Cardiac fibroblast (primary cell): ENCODE measurements at regions not wholly inside any gene's neighbourhood (a gene's known extent, or its start where the extent isn't known, plus 50 kb on each side); places are given as distances from the start of the nearest gene placed in this dataset.
"Not testable (repeated sequence)": the region's sequence is repeated elsewhere in the genome, so short reads cannot be mapped to it uniquely, and the experiment has no call there.

ENCODE experiments used
- DNase-seq, 2 donors: peaks; one replicate each; pipeline versions ENCODE4 v3.0.0 to v3.0.0-alpha.2; 2010; ENCODE audit warnings: low read depth in 2 of 2
- H3K4me3 ChIP-seq, 2 donors: replicated peaks in 1 of 2; 1 replicate in 1 of 2; 2 replicates in 1 of 2; pipeline ENCODE4 v1.5.1; 2011; ENCODE audit warnings: low read depth in 2 of 2, low read length in 2 of 2, mild to moderate bottlenecking in 2 of 2, moderate library complexity in 1 of 2
- TF ChIP-seq, protein P1 (sequence below): IDR thresholded peaks from one replicate; pipeline ENCODE4 v1.5.1; 2011; ENCODE audit warnings: low read depth, mild to moderate bottlenecking, low read length, inconsistent platforms

GRCh38 chr1:188017921-188018320 lies 1189.2 kb downstream of the PLA2G4A start:
- no peak for DNase-seq
- no peak overlapping the region for H3K4me3 ChIP-seq

GRCh38 chr1:188022661-188023060 lies 1193.9 kb downstream of the PLA2G4A start:
- H3K4me3 ChIP-seq: no peak overlapping the region
- TF ChIP-seq, protein P1, sequence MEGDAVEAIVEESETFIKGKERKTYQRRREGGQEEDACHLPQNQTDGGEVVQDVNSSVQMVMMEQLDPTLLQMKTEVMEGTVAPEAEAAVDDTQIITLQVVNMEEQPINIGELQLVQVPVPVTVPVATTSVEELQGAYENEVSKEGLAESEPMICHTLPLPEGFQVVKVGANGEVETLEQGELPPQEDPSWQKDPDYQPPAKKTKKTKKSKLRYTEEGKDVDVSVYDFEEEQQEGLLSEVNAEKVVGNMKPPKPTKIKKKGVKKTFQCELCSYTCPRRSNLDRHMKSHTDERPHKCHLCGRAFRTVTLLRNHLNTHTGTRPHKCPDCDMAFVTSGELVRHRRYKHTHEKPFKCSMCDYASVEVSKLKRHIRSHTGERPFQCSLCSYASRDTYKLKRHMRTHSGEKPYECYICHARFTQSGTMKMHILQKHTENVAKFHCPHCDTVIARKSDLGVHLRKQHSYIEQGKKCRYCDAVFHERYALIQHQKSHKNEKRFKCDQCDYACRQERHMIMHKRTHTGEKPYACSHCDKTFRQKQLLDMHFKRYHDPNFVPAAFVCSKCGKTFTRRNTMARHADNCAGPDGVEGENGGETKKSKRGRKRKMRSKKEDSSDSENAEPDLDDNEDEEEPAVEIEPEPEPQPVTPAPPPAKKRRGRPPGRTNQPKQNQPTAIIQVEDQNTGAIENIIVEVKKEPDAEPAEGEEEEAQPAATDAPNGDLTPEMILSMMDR: no peak
- DNase-seq: no peak

More at GRCh38 chr1:188017921-188018320, 1189.2 kb downstream of the PLA2G4A start:
- TF ChIP-seq, protein P1: no peak

GRCh38 chr1:188023206-188023605 lies 1194.5 kb downstream of the PLA2G4A start:
- DNase-seq: no peak
- H3K4me3 ChIP-seq: no peak overlapping the region
- TF ChIP-seq, protein P1: no peak

DNA sequence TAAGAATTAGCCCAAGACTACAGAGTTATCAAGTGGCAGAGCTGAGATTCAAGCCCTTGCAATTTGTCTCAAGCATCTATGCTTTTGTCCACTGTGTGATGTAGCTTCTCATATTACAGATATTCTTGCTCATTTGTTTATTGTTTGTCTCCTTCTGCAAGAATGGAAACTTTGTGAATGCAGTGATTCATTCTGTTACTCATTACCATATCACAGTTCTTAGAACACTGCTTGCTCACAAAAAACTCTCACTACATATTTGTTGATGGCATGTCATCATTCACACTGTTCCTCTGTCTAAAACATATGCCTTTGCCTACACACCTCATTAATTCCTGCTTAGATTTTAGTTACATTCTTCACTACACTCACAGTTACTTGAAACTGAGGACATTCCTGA lies 1198.9 kb downstream of the PLA2G4A start:
- peak; percentile 78 to 86 for DNase-seq
- TF ChIP-seq, protein P1: no peak

DNA sequence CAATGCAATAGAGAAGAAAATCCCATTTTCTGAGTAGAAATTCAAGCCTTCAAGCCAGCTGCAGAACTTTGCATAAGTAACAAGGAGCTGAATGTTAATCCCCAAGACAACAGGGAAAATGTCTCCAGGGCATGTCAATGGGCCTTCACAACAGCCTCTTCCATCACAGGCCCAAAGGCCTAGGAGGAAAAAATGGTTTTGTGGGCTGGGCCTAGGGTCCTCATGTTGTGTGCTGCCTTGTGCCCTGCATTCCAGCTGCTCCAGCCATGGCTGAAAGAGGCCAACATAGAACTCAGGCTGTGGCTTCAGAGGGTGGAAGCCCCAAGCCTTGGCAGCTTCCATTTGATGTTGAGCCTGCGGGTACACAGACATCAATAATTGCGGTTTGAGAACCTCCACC lies 1208.8 kb downstream of the PLA2G4A start:
- H3K4me3 ChIP-seq, DNase-seq: not testable (repeated sequence)

More for the DNA sequence above, 1198.9 kb downstream of the PLA2G4A start:
- H3K4me3 ChIP-seq: no peak overlapping the region

- H3K4me3 ChIP-seq: no peak overlapping the region
- peak in 1 of 2 donors; percentile 20 for DNase-seq
- TF ChIP-seq, protein P1: no peak
Observed at GRCh38 chr1:188043536-188044245, 1214.9 kb downstream of the PLA2G4A start.

DNA sequence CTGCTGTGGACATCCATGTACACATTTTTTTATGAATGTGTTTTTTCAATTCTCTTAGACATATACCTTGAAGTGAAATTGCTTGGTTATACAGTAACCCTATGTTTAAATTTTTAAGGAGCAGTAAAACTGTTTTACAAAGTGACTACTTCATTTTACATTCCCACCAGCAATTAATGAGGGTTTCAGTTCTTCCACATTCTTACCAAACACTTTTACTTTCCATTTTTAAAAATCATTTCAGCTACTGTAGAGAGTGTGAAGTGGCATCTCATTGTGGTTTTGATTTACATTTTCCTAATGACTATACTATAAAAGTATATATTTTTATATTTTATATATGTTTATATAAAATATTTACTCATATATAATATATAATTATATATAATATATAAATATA lies 1221.5 kb downstream of the PLA2G4A start:
- TF ChIP-seq, protein P1: no peak
- no peak for DNase-seq
- H3K4me3 ChIP-seq: no peak overlapping the region
